IMR-90 (cell line): ENCODE measurements at regions not wholly inside any gene's neighbourhood (a gene's known extent, or its start where the extent isn't known, plus 50 kb on each side); places are given as distances from the start of the nearest gene placed in this dataset.

Experiments
- ATAC-seq: fragments of 200-7000 bp; cut with Tn5 transposase; 2 replicates; pipeline ENCODE4 v1.9.1; 2020; ENCODE audit warnings: low read depth, mild to moderate bottlenecking, moderate library complexity
- BruUV-seq: library from RNA; stranded (reverse); fragments of 400-500 nt; replicated peaks from 2 replicates; lab custom pipeline; 2021; lab: Mats Ljungman, UMichigan
- CTCF ChIA-PET: fragments of 300-600 bp; formaldehyde crosslinking; extraction: SDS; loops from one replicate; lab custom pipeline; 2021; ENCODE audit warnings: antibody characterized with exemption; lab: Yijun Ruan, JAX
- POLR2A ChIA-PET: fragments of 300-600 bp; sonication (Branson Sonifier 250); formaldehyde crosslinking; loops from one replicate; lab custom pipeline; 2022; ENCODE audit warnings: antibody characterized with exemption; ENCODE audit not compliant: unreplicated experiment; lab: Charles Lee
- DNase-seq: peaks from one replicate; pipeline ENCODE4 v3.0.0; 2013
- H2AFZ ChIP-seq: replicated peaks from 2 replicates; pipeline ENCODE3; 2013; ENCODE audit warnings: low read length, mild to moderate bottlenecking; ENCODE audit not compliant: poor library complexity
- H2AK5ac ChIP-seq: 2 replicates; pipeline ENCODE4 v1.6.1; 2013; ENCODE audit warnings: low read depth, low read length, inconsistent platforms
- H2AK9ac ChIP-seq: replicated peaks from 2 replicates; pipeline ENCODE3; 2013; ENCODE audit warnings: mild to moderate bottlenecking, low read depth, low read length, moderate library complexity; ENCODE audit not compliant: poor library complexity
- H2BK120ac ChIP-seq: 2 replicates; pipeline ENCODE4 v1.6.1; 2013; ENCODE audit warnings: low read depth, low read length, inconsistent platforms
- H2BK15ac ChIP-seq: 3 replicates; pipeline ENCODE4 v1.6.1; 2013; ENCODE audit warnings: low read depth, low read length, inconsistent platforms
- H2BK20ac ChIP-seq: 2 replicates; pipeline ENCODE4 v1.6.1; 2013; ENCODE audit warnings: low read depth, mild to moderate bottlenecking, inconsistent platforms, low read length, moderate library complexity
- H2BK5ac ChIP-seq: 2 replicates; pipeline ENCODE4 v1.6.1; 2013; ENCODE audit warnings: mild to moderate bottlenecking, low read depth, low read length, inconsistent platforms; ENCODE audit not compliant: poor library complexity, severe bottlenecking
- H3K14ac ChIP-seq: replicated peaks from 2 replicates; pipeline ENCODE4 v1.6.1; 2013; ENCODE audit warnings: low read depth, low read length, inconsistent platforms
- H3K18ac ChIP-seq: 2 replicates; pipeline ENCODE4 v1.6.1; 2013; ENCODE audit warnings: low read depth, low read length, control low read depth
- H3K23ac ChIP-seq: 2 replicates; pipeline ENCODE4 v1.6.1; 2013; ENCODE audit warnings: low read depth, low read length, inconsistent platforms
- H3K27ac ChIP-seq: 2 replicates; pipeline ENCODE4 v1.5.1; 2013; ENCODE audit warnings: mild to moderate bottlenecking, control low read depth, low read length; ENCODE audit not compliant: insufficient read depth
- H3K27me3 ChIP-seq: 2 replicates; pipeline ENCODE4 v1.6.1; 2013; ENCODE audit warnings: low read length; ENCODE audit not compliant: control insufficient read depth, insufficient read depth
- H3K36me3 ChIP-seq: 2 replicates; pipeline ENCODE4 v1.6.1; 2013; ENCODE audit warnings: low read length, mixed read lengths; ENCODE audit not compliant: control insufficient read depth, insufficient read depth
- H3K4ac ChIP-seq: 2 replicates; pipeline ENCODE4 v1.6.1; 2013; ENCODE audit warnings: low read depth, low read length, inconsistent platforms
- H3K4me1 ChIP-seq: 2 replicates; pipeline ENCODE4 v1.6.1; 2013; ENCODE audit warnings: low read length, mixed read lengths; ENCODE audit not compliant: control insufficient read depth, insufficient read depth
- H3K4me2 ChIP-seq: 2 replicates; pipeline ENCODE4 v1.6.1; 2013; ENCODE audit warnings: low read depth, mild to moderate bottlenecking, control low read depth, low read length, moderate library complexity
- H3K4me3 ChIP-seq: 2 replicates; pipeline ENCODE4 v1.5.1; 2013; ENCODE audit warnings: low read depth, mild to moderate bottlenecking, control low read depth, low read length, moderate library complexity; ENCODE audit not compliant: insufficient read depth
- H3K56ac ChIP-seq: 2 replicates; pipeline ENCODE4 v1.6.1; 2013; ENCODE audit warnings: low read length, inconsistent platforms; ENCODE audit not compliant: insufficient read depth; ENCODE audit errors: extremely low read depth
- H3K79me1 ChIP-seq, 2 experiments: 2 replicates each; pipeline ENCODE4 v1.6.1; 2013; ENCODE audit warnings: low read length in 2 of 2, inconsistent platforms in 1 of 2, low read depth in 1 of 2
- H3K9ac ChIP-seq: 2 replicates; pipeline ENCODE4 v1.6.1; 2013; ENCODE audit warnings: low read depth, low read length, control low read depth
- H3K9me1 ChIP-seq: 2 replicates; pipeline ENCODE4 v1.6.1; 2013; ENCODE audit warnings: low read length, inconsistent platforms; ENCODE audit not compliant: insufficient read depth
- H3K9me3 ChIP-seq: 2 replicates; pipeline ENCODE4 v1.6.1; 2013; ENCODE audit warnings: low read length; ENCODE audit not compliant: control insufficient read depth, insufficient read depth
- H4K20me1 ChIP-seq: 2 replicates; pipeline ENCODE4 v1.6.1; 2013; ENCODE audit warnings: low read length, inconsistent platforms; ENCODE audit not compliant: insufficient read depth
- H4K5ac ChIP-seq: 2 replicates; pipeline ENCODE4 v1.6.1; 2013; ENCODE audit warnings: mild to moderate bottlenecking, low read depth, low read length, control low read depth
- H4K8ac ChIP-seq, 2 experiments: 2 replicates each; pipeline ENCODE4 v1.6.1; 2013; ENCODE audit warnings: low read depth in 2 of 2, low read length in 2 of 2, control low read depth in 1 of 2, inconsistent platforms in 1 of 2
- H4K91ac ChIP-seq: 2 replicates; pipeline ENCODE4 v1.6.1; 2013; ENCODE audit warnings: low read depth, low read length, inconsistent platforms; ENCODE audit not compliant: insufficient read depth
- BHLHE40 ChIP-seq: fragments of 150-350 bp; IDR thresholded peaks from 2 replicates; pipeline ENCODE4 v1.6.1; 2016; ENCODE audit warnings: mild to moderate bottlenecking, low read depth, low read length
- CEBPB ChIP-seq: IDR thresholded peaks from 2 replicates; pipeline ENCODE4 v1.6.1; 2012; ENCODE audit warnings: low read depth, low read length, improper control_type of control experiment
- CHD1 ChIP-seq: IDR thresholded peaks from 2 replicates; pipeline ENCODE4 v1.6.1; 2012; ENCODE audit warnings: low read depth, low read length, improper control_type of control experiment
- CTCF ChIP-seq: conservative IDR thresholded peaks from 2 replicates; pipeline ENCODE4 v1.5.1; 2012; ENCODE audit warnings: mild to moderate bottlenecking, low read depth, low read length, improper control_type of control experiment
- ELK1 ChIP-seq: fragments of 150-350 bp; IDR thresholded peaks from 2 replicates; pipeline ENCODE4 v1.6.1; 2016; ENCODE audit warnings: low read depth, mild to moderate bottlenecking, low read length, moderate library complexity, borderline replicate concordance
- FOS ChIP-seq: fragments of 150-350 bp; IDR thresholded peaks from 2 replicates; pipeline ENCODE4 v1.6.1; 2016; ENCODE audit warnings: low read depth, low read length
- MAFK ChIP-seq: IDR thresholded peaks from 2 replicates; pipeline ENCODE4 v1.6.1; 2012; ENCODE audit warnings: low read depth, low read length, improper control_type of control experiment
- MAZ ChIP-seq: IDR thresholded peaks from 2 replicates; pipeline ENCODE4 v1.6.1; 2012; ENCODE audit warnings: low read depth, mild to moderate bottlenecking, low read length, improper control_type of control experiment, moderate library complexity, borderline replicate concordance
- MXI1 ChIP-seq: IDR thresholded peaks from 2 replicates; pipeline ENCODE4 v1.6.1; 2012; ENCODE audit warnings: low read depth, mild to moderate bottlenecking, low read length, moderate library complexity, borderline replicate concordance
- NFE2L2 ChIP-seq: fragments of 150-350 bp; IDR thresholded peaks from 2 replicates; pipeline ENCODE4 v1.6.1; 2016; ENCODE audit warnings: low read depth, mild to moderate bottlenecking, low read length
- POLR2A ChIP-seq: IDR thresholded peaks from 2 replicates; pipeline ENCODE4 v1.6.1; 2012; ENCODE audit warnings: mild to moderate bottlenecking, low read depth, low read length
- RAD21 ChIP-seq: IDR thresholded peaks from 2 replicates; pipeline ENCODE4 v1.6.1; 2012; ENCODE audit warnings: low read length, improper control_type of control experiment
- RCOR1 ChIP-seq: IDR thresholded peaks from 2 replicates; pipeline ENCODE4 v1.6.1; 2012; ENCODE audit warnings: mild to moderate bottlenecking, low read length, improper control_type of control experiment; ENCODE audit not compliant: insufficient replicate concordance
- RFX5 ChIP-seq: IDR thresholded peaks from 2 replicates; pipeline ENCODE4 v1.8.0; 2012; ENCODE audit warnings: low read depth, mild to moderate bottlenecking, low read length, moderate library complexity
- SMC3 ChIP-seq: fragments of 150-350 bp; IDR thresholded peaks from 2 replicates; pipeline ENCODE4 v1.6.1; 2016; ENCODE audit warnings: low read depth, mild to moderate bottlenecking, antibody characterized with exemption, low read length, moderate library complexity
- USF2 ChIP-seq: fragments of 150-350 bp; IDR thresholded peaks from 2 replicates; pipeline ENCODE4 v1.6.1; 2017; ENCODE audit warnings: mild to moderate bottlenecking, antibody characterized with exemption, low read length, low read depth
- WGBS, 2 experiments: methylation state at CpG; one replicate each; pipeline versions ENCODE4 v1.1.5 to v1.1.7; 2013; ENCODE audit warnings: missing lambda C conversion rate in 2 of 2; ENCODE audit not compliant: insufficient read length in 1 of 2; ENCODE audit errors: extremely low coverage in 2 of 2; 5-methylcytosine and 5-hydroxymethylcytosine counted together
- dilution Hi-C: fragments of 300-500 bp; cut with HindIII; formaldehyde crosslinking; loops from one replicate; pipeline ENCODE4 v1.14.3; 2018; ENCODE audit warnings: low sequenced_read_pairs; ENCODE audit not compliant: unreplicated experiment
- in situ Hi-C: fragments of 300-500 bp; cut with MboI; formaldehyde crosslinking; loops from 3 replicates; pipeline ENCODE4 v1.14.3; 2019; ENCODE audit warnings: low sequenced_read_pairs, inconsistent platforms, mixed read lengths
- intact Hi-C: fragments of 100-400 bp; cut with micrococcal nuclease; formaldehyde crosslinking; loops from 2 replicates; pipeline ENCODE4 v1.10.0; 2022

- peak overlapping the region; percentile 48; the same call in 1 of the 2 replicates for H3K14ac ChIP-seq
- H2BK20ac ChIP-seq = peak overlapping the region; percentile 63; the same call in 1 of the 2 replicates
- no peak overlapping the region for H3K4ac ChIP-seq
- H2BK120ac ChIP-seq = peak overlapping the region; percentile 83
- H3K4me1 ChIP-seq = peaks cover 2% of the 10 kb centered on the region; the same call in 1 of the 2 replicates
- no peak overlapping the region for H3K23ac ChIP-seq
- no peaks in the 10 kb centered on the region for H3K27me3 ChIP-seq
- H3K56ac ChIP-seq = no peak overlapping the region
- ChIA-PET CTCF (no interaction called here), POLR2A (no interaction called here)
- H3K4me3 ChIP-seq = no peak overlapping the region
- H2AFZ ChIP-seq = no peak overlapping the region
- H2BK5ac ChIP-seq = peak overlapping the region; percentile 82
- intact Hi-C loops = loop anchor here (5.0 to 10.0 kb wide), 2 partner anchors 164 to 266 kb away; partner anchors contain the start of gene EDNRA
- WGBS, 2 experiments = no CpG with 5 or more reads among the region's 3 CpGs
- H2AK5ac ChIP-seq = no peak overlapping the region
- H3K27ac ChIP-seq = peak overlapping the region; percentile 59; the same call in 1 of the 2 replicates
- DNase-seq (peak; percentile 68), ATAC-seq (peak; percentile 90)
- H3K9ac ChIP-seq = no peak overlapping the region
- H3K9me1 ChIP-seq = no peaks in the 10 kb centered on the region
- H4K8ac ChIP-seq = peak overlapping the region in 1 of 2 experiments; percentile 61; a peak in 2 of 4 replicates
- H3K9me3 ChIP-seq = no peaks in the 10 kb centered on the region
- TF ChIP-seq POLR2A (no peak), RAD21 (no peak), MXI1 (no peak), CTCF (no peak), CHD1 (no peak), MAZ (no peak), RFX5 (no peak), RCOR1 (no peak), NFE2L2 (no peak), CEBPB (no peak), FOS (no peak), ELK1 (no peak), BHLHE40 (no peak), MAFK (no peak), USF2 (no peak), SMC3 (no peak)
- peak overlapping the region; percentile 31; the same call in 1 of the 3 replicates for H2BK15ac ChIP-seq
- in situ Hi-C loops = no loop called here
- H3K36me3 ChIP-seq = no peaks in the 10 kb centered on the region
- no peak overlapping the region for H2AK9ac ChIP-seq
- peak overlapping the region; percentile 96 for H3K18ac ChIP-seq
- H3K4me2 ChIP-seq = peak overlapping the region; percentile 91; the same call in 1 of the 2 replicates
- peak overlapping the region; percentile 61 for H4K91ac ChIP-seq
- H4K20me1 ChIP-seq = no peaks in the 10 kb centered on the region
- dilution Hi-C loops = no loop called here
- H4K5ac ChIP-seq = 0 out of 2 replicates have a peak overlapping the region, but pooled peaks have one; percentile 39
- no TSS peak for BruUV-seq
- no peaks in the 10 kb centered on the region for H3K79me1 ChIP-seq
These were observed 162.3 kb upstream of the EDNRA start for GRCh38 chr4:147318586-147318985.
